ENCODE measurements at regions not wholly inside any gene's neighbourhood (a gene's known extent, or its start where the extent isn't known, plus 50 kb on each side); places are given as distances from the start of the nearest gene placed in this dataset.
A peak's percentile ranks its signal among the peaks of the same experiment; 100 is the strongest.

GRCh38 chr9:91071184-91071990 lies 269.8 kb downstream of the SYK start:
- Histone ChIP-seq H3K9ac (replicated peaks in 1 of 4; ENCODE audit: extremely low read depth in 1 of 4, low read depth in 3 of 4, low read length in 3 of 4) (no peak overlapping the region), H3K4me3 (ENCODE audit: extremely low read depth in 1 of 4, insufficient read depth in 2 of 4, low read depth in 3 of 4, low read length in 4 of 4) (no peak overlapping the region)
- TF ChIP-seq RAD21 (IDR thresholded peaks at IDR 0.05 in 1 of 2, conservative IDR thresholded peaks at IDR 0.05 in 1 of 2; ENCODE audit: low read depth in 2 of 2, low read length in 2 of 2), result no peak
- TF ChIP-seq KDM5A (IDR thresholded peaks at IDR 0.05; ENCODE audit: low read length), result no peak
- no peak for TF ChIP-seq RFX5 (IDR thresholded peaks at IDR 0.05; ENCODE audit: borderline replicate concordance, low read depth, low read length)
- no peak for TF ChIP-seq SP1 (IDR thresholded peaks at IDR 0.05; ENCODE audit: low read depth, low read length)
- no peak for TF ChIP-seq GABPA (IDR thresholded peaks at IDR 0.05; ENCODE audit: borderline replicate concordance, insufficient read depth, low read length)
- TF ChIP-seq CBX5 (IDR thresholded peaks at IDR 0.05; ENCODE audit: low read depth, low read length), result no peak
- TF ChIP-seq TEAD4 (IDR thresholded peaks at IDR 0.05; ENCODE audit: low read depth, low read length), result no peak
- TF ChIP-seq SRF (IDR thresholded peaks at IDR 0.05; ENCODE audit: low read depth, low read length), result no peak
- no peak for TF ChIP-seq TBP (IDR thresholded peaks at IDR 0.05; ENCODE audit: low read depth, low read length)
- no peak for TF ChIP-seq CHD2 (IDR thresholded peaks at IDR 0.05; ENCODE audit: low read length)
- no peak for TF ChIP-seq BACH1 (IDR thresholded peaks at IDR 0.05; ENCODE audit: low read length)
- no peak for TF ChIP-seq CTBP2 (IDR thresholded peaks at IDR 0.05; ENCODE audit: borderline replicate concordance, insufficient read depth, insufficient read length, low read length)
- TF ChIP-seq RXRA (IDR thresholded peaks at IDR 0.05; ENCODE audit: insufficient read depth, low read depth, low read length), result no peak
- no peak for TF ChIP-seq JUND (IDR thresholded peaks at IDR 0.05; ENCODE audit: low read length)

More at GRCh38 chr9:91071184-91071990, 269.8 kb downstream of the SYK start:
- Histone ChIP-seq H3K36me3 (ENCODE audit: control insufficient read depth in 2 of 4, insufficient read depth in 4 of 4, low read length in 3 of 4) (no peaks in the 10 kb centered on the region), H3K79me1 (ENCODE audit: low read depth, low read length) (no peaks in the 10 kb centered on the region; the same call in 1 of the 2 replicates), H3K56ac (replicated peaks; ENCODE audit: insufficient read length, low read depth, low read length) (no peak overlapping the region), H4K5ac (ENCODE audit: insufficient read length, low read depth, low read length) (no peak overlapping the region), H3K23ac (ENCODE audit: insufficient read length) (no peak overlapping the region), H3K4ac (replicated peaks; ENCODE audit: insufficient read length, low read depth, low read length) (no peak overlapping the region), H2AFZ (ENCODE audit: low read length) (no peak overlapping the region), H2BK5ac (ENCODE audit: low read depth, low read length) (no peak overlapping the region), H3K23me2 (ENCODE audit: low read depth, low read length) (no peaks in the 10 kb centered on the region), H3K4me1 (replicated peaks in 1 of 4; ENCODE audit: control insufficient read depth in 3 of 4, insufficient read depth in 4 of 4, low read length in 3 of 4) (no peaks in the 10 kb centered on the region), H3K18ac (ENCODE audit: extremely low read depth, low read length) (no peak overlapping the region), H2AK5ac (ENCODE audit: low read depth, low read length) (no peak overlapping the region), H2BK15ac (ENCODE audit: low read length) (no peak overlapping the region), H3K14ac (ENCODE audit: insufficient read length) (no peak overlapping the region), H3K9me3 (ENCODE audit: insufficient read depth in 2 of 2, low read depth in 1 of 2, low read length in 1 of 2) (no peaks in the 10 kb centered on the region), H2BK20ac (ENCODE audit: low read length) (no peak overlapping the region), H3K4me2 (ENCODE audit: insufficient read depth in 1 of 2, low read depth in 2 of 2, low read length in 2 of 2) (no peak overlapping the region), H4K20me1 (replicated peaks in 1 of 2; ENCODE audit: control insufficient read depth in 1 of 2, insufficient read depth in 2 of 2, low read length in 2 of 2) (no peaks in the 10 kb centered on the region), H2BK120ac (replicated peaks; ENCODE audit: low read depth, low read length) (no peak overlapping the region), H3K27me3 (replicated peaks in 1 of 4; ENCODE audit: control insufficient read depth in 3 of 4, extremely low read depth in 1 of 4, insufficient read depth in 3 of 4, low read length in 3 of 4) (no peaks in the 10 kb centered on the region), H3K27ac (ENCODE audit: low read depth, low read length) (no peak overlapping the region), H4K91ac (replicated peaks; ENCODE audit: insufficient read length, low read length) (no peak overlapping the region), H2BK12ac (ENCODE audit: low read depth, low read length) (0 out of 2 replicates have a peak overlapping the region, but pooled peaks have one; percentile 80), H3K79me2 (ENCODE audit: control insufficient read depth in 1 of 2, insufficient read depth in 2 of 2, low read length in 2 of 2) (no peaks in the 10 kb centered on the region), H4K8ac (ENCODE audit: extremely low read depth, insufficient read depth, low read length) (no peak overlapping the region; the same call in 1 of the 2 replicates)
- ChIA-PET CTCF (ENCODE audit: partially characterized antibody) (interaction anchor here (0.6 to 1.4 kb wide), 5 partner anchors 9 to 155 kb away, joined by 3 to 4 read pairs (median 3); no protein-coding TSS in a partner anchor), POLR2A (ENCODE audit: partially characterized antibody) (no interaction called here)
- DNase-seq (ENCODE audit: low read depth in 1 of 2, low spot score in 2 of 2) (peak in 1 of 2 experiments; percentile 41), FAIRE-seq (no peak)
- 89% methylated on average over 15 of the region's 17 CpGs; no CpG with 5 or more reads in 1 of the 2 experiments for WGBS, 2 experiments (ENCODE audit: extremely low coverage in 1 of 2, insufficient coverage in 1 of 2, insufficient read length in 1 of 2, insufficient replicate concordance in 2 of 2, low coverage in 1 of 2, low lambda C conversion rate in 2 of 2, missing lambda C conversion rate in 1 of 2)
